Colonic mucosa (tissue), 4 donors: ENCODE measurements at regions not wholly inside any gene's neighbourhood (a gene's known extent, or its start where the extent isn't known, plus 50 kb on each side); places are given as distances from the start of the nearest gene placed in this dataset.

Experiments
- DNase-seq: peaks from one replicate; pipeline ENCODE4 v3.0.0-alpha.2; 2020
- H3K27ac ChIP-seq: fragments of 200-600 bp; one replicate; pipeline ENCODE4 v1.8.0; 2021
- H3K27me3 ChIP-seq: fragments of 200-600 bp; one replicate; pipeline ENCODE4 v1.8.0; 2021
- H3K36me3 ChIP-seq: fragments of 200-600 bp; one replicate; pipeline ENCODE4 v1.8.0; 2021
- H3K4me1 ChIP-seq: fragments of 200-600 bp; one replicate; pipeline ENCODE4 v1.8.0; 2021; ENCODE audit warnings: mild to moderate bottlenecking
- H3K4me3 ChIP-seq: fragments of 200-600 bp; one replicate; pipeline ENCODE4 v1.8.0; 2021
- H3K9ac ChIP-seq, 2 donors: one replicate each; pipeline ENCODE4 v1.7.0; 2013; ENCODE audit warnings: control low read depth in 2 of 2, low read depth in 2 of 2, low read length in 2 of 2
- H3K9me3 ChIP-seq: fragments of 200-600 bp; one replicate; pipeline ENCODE4 v1.8.0; 2021
- intact Hi-C: fragments of 100-400 bp; cut with DNase I; formaldehyde crosslinking; loops from one replicate; pipeline ENCODE4 v1.14.1; 2022
- TF ChIP-seq, protein P1 (sequence below): fragments of 200-600 bp; IDR thresholded peaks from one replicate; pipeline ENCODE4 v1.8.0; 2022; ENCODE audit warnings: antibody characterized with exemption, mild to moderate bottlenecking
- donor health status: healthy.
- donor health status: DM: no; HTN: no; CAD: no.
- donor health status: DM: no; HTN: no; CAD: no.

DNA sequence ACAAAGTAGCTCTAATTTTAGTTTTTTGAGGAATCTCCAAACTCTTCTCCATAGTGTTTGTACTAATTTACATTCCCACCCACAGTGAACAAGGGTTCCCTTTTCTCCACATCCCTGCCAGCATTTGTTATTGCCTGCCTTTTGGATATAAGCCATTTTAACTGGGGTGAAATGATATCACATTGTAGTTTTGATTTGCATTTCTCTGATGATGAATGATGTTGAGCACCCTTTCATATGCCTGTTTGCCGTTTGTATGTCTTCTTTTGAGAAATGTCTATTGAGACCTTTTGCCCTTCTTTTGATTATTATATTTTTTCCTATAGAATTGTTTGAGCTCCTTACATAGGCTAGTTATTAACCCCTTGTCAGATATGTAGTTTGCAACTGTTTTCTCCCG is 239.9 kb upstream of the TPM1 start:
- H3K36me3 ChIP-seq: no peaks in the 10 kb centered on the region
- no peaks in the 10 kb centered on the region for H3K4me1 ChIP-seq
- TF ChIP-seq, protein P1, sequence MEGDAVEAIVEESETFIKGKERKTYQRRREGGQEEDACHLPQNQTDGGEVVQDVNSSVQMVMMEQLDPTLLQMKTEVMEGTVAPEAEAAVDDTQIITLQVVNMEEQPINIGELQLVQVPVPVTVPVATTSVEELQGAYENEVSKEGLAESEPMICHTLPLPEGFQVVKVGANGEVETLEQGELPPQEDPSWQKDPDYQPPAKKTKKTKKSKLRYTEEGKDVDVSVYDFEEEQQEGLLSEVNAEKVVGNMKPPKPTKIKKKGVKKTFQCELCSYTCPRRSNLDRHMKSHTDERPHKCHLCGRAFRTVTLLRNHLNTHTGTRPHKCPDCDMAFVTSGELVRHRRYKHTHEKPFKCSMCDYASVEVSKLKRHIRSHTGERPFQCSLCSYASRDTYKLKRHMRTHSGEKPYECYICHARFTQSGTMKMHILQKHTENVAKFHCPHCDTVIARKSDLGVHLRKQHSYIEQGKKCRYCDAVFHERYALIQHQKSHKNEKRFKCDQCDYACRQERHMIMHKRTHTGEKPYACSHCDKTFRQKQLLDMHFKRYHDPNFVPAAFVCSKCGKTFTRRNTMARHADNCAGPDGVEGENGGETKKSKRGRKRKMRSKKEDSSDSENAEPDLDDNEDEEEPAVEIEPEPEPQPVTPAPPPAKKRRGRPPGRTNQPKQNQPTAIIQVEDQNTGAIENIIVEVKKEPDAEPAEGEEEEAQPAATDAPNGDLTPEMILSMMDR: no peak
- H3K9ac ChIP-seq: no peak overlapping the region
- H3K4me3 ChIP-seq: no peak overlapping the region
- intact Hi-C loops: no loop called here
- no peak overlapping the region for H3K27ac ChIP-seq
- H3K27me3 ChIP-seq: no peaks in the 10 kb centered on the region
- H3K9me3 ChIP-seq: no peaks in the 10 kb centered on the region
- DNase-seq: no peak

DNA sequence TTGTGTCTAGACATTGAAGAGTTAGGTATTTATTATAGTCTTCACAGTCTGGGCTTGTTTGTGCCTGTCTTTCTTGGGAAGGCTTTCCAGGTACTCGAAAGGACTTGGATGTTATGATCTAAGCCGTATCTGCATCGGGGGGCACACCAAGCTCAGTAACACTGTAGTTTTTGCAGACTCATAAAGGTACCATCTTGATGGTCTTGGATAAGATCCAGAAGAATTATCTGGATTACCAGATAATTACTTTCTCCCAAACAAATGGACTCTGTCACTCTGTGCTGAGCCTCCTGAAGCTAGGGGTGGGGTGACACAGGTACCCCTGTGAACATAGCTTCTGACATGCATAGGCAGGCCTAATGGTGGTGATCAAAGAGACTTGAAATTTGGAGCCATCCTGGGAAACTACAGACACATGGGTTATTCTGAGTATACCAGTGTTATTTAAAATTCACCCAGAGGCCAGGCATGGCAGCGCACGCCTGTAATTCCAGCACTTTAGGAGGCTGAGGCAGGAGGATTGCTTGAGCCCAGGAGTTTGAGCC is 238.6 kb upstream of the TPM1 start:
- Histone ChIP-seq H3K9ac (no peak overlapping the region), H3K27ac (no peak overlapping the region), H3K4me1 (no peaks in the 10 kb centered on the region), H3K9me3 (no peaks in the 10 kb centered on the region), H3K4me3 (no peak overlapping the region), H3K27me3 (no peaks in the 10 kb centered on the region), H3K36me3 (no peaks in the 10 kb centered on the region)
- intact Hi-C loops: no loop called here
- TF ChIP-seq, protein P1: no peak
- no peak for DNase-seq

DNA sequence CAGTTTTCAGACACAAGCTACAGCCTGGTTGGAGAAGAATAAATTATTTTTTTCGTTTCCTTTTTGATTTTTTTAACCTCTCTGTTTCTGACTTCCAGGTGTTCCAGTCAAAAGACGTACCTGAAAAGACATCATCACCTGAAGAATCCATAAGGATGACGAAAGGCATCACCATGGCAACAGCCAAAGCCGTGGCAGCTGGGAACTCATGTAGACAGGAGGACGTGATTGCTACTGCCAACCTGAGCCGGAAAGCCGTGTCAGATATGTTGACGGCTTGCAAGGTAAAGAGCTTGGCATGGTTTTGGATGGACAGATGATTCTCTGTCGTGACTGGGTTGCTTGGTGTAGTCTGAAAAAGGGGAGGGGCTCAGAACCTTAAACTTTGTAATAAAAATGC is 237.0 kb upstream of the TPM1 start:
- Histone ChIP-seq H3K27me3 (no peaks in the 10 kb centered on the region), H3K36me3 (no peaks in the 10 kb centered on the region), H3K27ac (no peak overlapping the region), H3K9ac (no peak overlapping the region), H3K4me3 (no peak overlapping the region), H3K4me1 (no peaks in the 10 kb centered on the region), H3K9me3 (no peaks in the 10 kb centered on the region)
- DNase-seq: no peak
- intact Hi-C loops: no loop called here
- TF ChIP-seq, protein P1: no peak

DNA sequence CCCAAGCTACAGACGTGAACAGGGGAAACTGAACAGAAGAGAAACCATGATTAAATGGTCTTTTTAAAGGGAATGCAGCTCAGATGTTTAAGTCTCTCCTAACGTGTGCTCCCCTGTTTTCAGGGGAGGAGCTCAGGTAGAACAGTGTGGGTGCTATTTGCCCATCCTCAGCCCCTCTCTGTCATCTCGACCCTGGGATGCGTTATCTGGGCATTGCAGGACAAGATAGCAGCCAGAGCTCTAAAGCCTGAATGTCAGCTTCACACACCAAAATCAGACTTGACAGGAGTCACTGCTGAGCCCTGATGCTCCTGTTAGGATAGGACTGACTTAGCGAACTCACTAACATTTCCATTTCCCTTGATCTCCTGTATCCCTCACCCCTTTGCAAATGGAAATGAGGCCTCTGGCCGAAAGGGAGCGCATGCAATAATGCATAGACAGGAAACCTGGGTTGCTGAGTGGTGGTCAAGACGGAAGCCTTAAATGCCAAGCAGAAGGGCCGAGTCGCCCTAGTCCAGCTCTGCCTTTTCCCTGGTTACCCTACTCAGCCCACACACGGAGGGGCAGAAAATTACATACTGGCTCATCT is 234.9 kb upstream of the TPM1 start:
- intact Hi-C loops: no loop called here
- Histone ChIP-seq H3K36me3 (no peaks in the 10 kb centered on the region), H3K4me1 (no peaks in the 10 kb centered on the region), H3K4me3 (no peak overlapping the region), H3K27ac (no peak overlapping the region), H3K9me3 (no peaks in the 10 kb centered on the region), H3K9ac (no peak overlapping the region), H3K27me3 (no peaks in the 10 kb centered on the region)
- TF ChIP-seq, protein P1: no peak
- DNase-seq: no peak

- Histone ChIP-seq H3K4me3 (no peak overlapping the region), H3K9ac (no peak overlapping the region), H3K4me1 (no peaks in the 10 kb centered on the region), H3K36me3 (no peaks in the 10 kb centered on the region), H3K27ac (no peak overlapping the region), H3K9me3 (no peaks in the 10 kb centered on the region), H3K27me3 (no peaks in the 10 kb centered on the region)
- TF ChIP-seq, protein P1: no peak
- intact Hi-C loops: no loop called here
- no peak for DNase-seq
Observed at GRCh38 chr15:62809115-62809967, 233.2 kb upstream of the TPM1 start.
